ENCODE measurements at regions not wholly inside any gene's neighbourhood (a gene's known extent, or its start where the extent isn't known, plus 50 kb on each side); places are given as distances from the start of the nearest gene placed in this dataset.
"Not testable (repeated sequence)": the region's sequence is repeated elsewhere in the genome, so short reads cannot be mapped to it uniquely, and the experiment has no call there.

DNA sequence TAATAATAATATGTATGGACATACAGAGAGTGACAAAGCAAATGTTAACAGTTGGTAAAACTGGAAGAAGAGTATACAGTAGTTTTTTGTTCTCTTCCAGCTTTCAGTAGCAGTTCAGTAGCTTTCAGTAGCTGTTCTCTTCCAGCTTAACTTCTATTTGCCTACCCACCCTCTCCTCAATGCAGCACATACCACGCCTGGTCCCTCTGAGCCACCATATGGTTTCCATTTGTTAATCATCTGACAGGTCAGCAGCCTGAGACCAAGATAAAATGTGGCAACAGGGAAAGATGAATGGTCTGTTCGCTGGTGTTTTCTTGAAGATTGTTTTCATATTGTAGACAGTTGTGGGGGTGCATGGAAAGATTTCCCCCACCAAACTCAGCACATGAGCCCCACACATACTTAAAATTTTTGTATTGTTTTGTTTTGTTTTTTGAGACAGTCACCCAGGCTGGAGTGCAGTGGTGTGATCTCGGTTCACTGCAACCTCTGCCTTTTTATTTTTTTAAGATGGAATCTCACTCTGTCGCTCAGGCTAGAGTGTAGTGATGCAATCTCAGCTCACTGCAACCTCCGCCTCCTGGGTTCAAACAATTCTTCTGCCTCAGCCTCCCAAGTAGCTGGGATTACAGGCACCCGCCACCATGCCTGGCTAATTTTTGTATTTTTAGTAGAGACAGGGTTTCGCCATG lies 56.8 kb downstream of the ATP6V0E2 start:
- H3K9ac ChIP-seq (ENCODE audit: low read length); H3K4me1 ChIP-seq (ENCODE audit: control insufficient read depth, insufficient read depth, low read length); H3K4me3 ChIP-seq (ENCODE audit: low read depth, low read length); H3K36me3 ChIP-seq (ENCODE audit: control insufficient read depth, insufficient read depth, low read length); H3K27me3 ChIP-seq (ENCODE audit: control insufficient read depth, insufficient read depth, low read length); H3K27ac ChIP-seq (ENCODE audit: low read depth, low read length); H3K9me3 ChIP-seq (ENCODE audit: control insufficient read depth, insufficient read depth, low read depth, low read length): not testable (repeated sequence)

DNA sequence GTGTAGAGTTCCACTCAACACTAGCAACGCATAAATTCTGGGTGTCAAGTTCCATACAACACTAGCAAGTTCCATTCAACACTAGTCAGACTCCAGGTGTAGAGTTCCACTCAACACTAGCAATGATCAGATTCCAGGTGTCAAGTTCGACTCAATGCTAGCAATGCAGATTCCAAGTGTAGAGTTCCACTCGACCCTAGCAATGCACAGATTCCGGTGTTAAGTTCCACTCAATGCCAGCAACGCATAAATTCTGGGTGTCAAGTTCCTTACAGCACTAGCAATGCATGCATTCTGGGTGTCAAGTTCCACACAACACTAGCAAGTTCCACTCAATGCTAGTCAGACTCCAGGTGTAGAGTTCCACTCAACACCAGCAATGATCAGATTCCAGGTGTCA lies 60.0 kb downstream of the ATP6V0E2 start:
- not testable (repeated sequence) for H3K27me3 ChIP-seq (ENCODE audit: control insufficient read depth, insufficient read depth, low read length); H3K4me1 ChIP-seq (ENCODE audit: control insufficient read depth, insufficient read depth, low read length); H3K27ac ChIP-seq (ENCODE audit: low read depth, low read length); H3K4me3 ChIP-seq (ENCODE audit: low read depth, low read length); H3K9ac ChIP-seq (ENCODE audit: low read length); H3K36me3 ChIP-seq (ENCODE audit: control insufficient read depth, insufficient read depth, low read length); H3K9me3 ChIP-seq (ENCODE audit: control insufficient read depth, insufficient read depth, low read depth, low read length)

DNA sequence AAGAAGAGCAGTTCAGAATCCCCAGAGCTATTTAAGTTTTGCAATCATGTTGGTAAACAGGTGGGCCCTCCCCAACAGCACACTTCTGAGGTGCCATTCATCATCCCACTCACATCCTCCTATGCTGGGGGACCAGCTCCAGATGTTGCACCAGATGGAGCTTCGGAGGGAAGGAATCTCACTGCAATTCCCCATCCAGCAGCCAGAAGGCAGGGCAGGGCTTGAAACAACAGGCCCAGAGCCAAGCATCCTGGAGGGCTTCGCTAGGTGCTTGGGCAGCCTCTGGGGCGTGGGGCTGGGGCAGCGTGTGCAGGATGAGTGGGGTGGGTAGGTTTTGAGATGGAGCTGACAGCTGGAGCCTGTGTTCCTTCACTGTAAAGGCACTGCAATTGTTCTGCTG lies 73.6 kb downstream of the ATP6V0E2 start:
- not testable (repeated sequence) for H3K4me3 ChIP-seq (ENCODE audit: low read depth, low read length); H3K9me3 ChIP-seq (ENCODE audit: control insufficient read depth, insufficient read depth, low read depth, low read length); H3K36me3 ChIP-seq (ENCODE audit: control insufficient read depth, insufficient read depth, low read length); H3K9ac ChIP-seq (ENCODE audit: low read length); H3K27ac ChIP-seq (ENCODE audit: low read depth, low read length); H3K27me3 ChIP-seq (ENCODE audit: control insufficient read depth, insufficient read depth, low read length); H3K4me1 ChIP-seq (ENCODE audit: control insufficient read depth, insufficient read depth, low read length)

DNA sequence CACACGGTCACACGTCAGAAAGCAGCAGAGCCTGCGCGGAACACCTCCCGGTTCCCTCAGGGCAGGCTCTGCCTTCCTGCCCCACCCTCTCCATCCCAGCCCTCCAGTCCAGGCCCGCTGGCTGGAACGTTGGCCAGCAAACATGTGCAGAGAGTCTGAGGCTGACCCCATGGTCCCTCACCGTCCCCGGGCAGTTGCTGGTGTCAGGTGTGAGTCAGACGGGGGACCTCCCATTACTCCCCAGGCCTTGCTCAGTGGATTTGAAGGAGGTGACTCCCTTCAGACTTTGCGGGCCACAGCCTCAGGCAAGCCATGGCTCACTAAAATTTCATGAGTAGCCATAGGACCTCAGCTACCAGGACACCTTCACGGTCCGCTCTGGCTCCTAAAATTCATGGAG lies 74.7 kb downstream of the ATP6V0E2 start:
- H3K36me3 ChIP-seq (ENCODE audit: control insufficient read depth, insufficient read depth, low read length); H3K27ac ChIP-seq (ENCODE audit: low read depth, low read length); H3K4me1 ChIP-seq (ENCODE audit: control insufficient read depth, insufficient read depth, low read length); H3K9me3 ChIP-seq (ENCODE audit: control insufficient read depth, insufficient read depth, low read depth, low read length); H3K27me3 ChIP-seq (ENCODE audit: control insufficient read depth, insufficient read depth, low read length); H3K4me3 ChIP-seq (ENCODE audit: low read depth, low read length); H3K9ac ChIP-seq (ENCODE audit: low read length): not testable (repeated sequence)

DNA sequence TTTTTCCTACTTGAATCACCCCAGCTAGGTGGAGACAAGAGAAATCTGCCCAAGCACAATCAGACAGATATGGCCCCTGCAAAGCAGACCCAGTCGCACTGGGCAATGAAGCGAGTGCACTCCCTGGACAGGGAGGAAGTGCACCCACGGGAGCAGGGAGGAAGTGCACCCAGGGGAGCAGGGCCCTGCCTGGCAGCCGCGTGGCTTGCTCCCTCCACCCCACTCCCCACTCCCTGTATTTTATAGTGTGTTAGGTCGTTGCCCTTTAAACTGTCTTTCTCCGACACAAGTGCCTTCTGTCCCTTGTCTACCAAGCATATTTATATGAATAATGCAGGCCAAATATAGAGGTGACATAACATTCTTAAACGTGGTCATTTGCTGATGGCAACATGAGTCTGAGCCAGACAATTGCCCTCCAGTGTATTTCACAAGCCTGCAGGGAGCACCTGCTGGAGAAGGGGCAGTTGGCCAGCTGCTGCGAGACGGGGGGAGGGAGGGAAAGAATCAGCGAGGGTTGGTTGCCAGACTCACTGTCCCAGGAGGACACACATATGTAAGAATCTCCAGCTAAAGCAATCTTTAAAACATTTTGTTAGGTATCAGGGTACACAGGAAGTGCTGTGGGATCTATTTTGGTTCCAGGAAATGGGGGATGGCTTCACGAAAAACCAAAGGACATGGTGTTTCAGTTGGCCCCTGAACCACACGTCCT lies 76.3 kb downstream of the ATP6V0E2 start:
- not testable (repeated sequence) for H3K4me3 ChIP-seq (ENCODE audit: low read depth, low read length); H3K27me3 ChIP-seq (ENCODE audit: control insufficient read depth, insufficient read depth, low read length); H3K36me3 ChIP-seq (ENCODE audit: control insufficient read depth, insufficient read depth, low read length); H3K4me1 ChIP-seq (ENCODE audit: control insufficient read depth, insufficient read depth, low read length); H3K9me3 ChIP-seq (ENCODE audit: control insufficient read depth, insufficient read depth, low read depth, low read length); H3K9ac ChIP-seq (ENCODE audit: low read length); H3K27ac ChIP-seq (ENCODE audit: low read depth, low read length)

DNA sequence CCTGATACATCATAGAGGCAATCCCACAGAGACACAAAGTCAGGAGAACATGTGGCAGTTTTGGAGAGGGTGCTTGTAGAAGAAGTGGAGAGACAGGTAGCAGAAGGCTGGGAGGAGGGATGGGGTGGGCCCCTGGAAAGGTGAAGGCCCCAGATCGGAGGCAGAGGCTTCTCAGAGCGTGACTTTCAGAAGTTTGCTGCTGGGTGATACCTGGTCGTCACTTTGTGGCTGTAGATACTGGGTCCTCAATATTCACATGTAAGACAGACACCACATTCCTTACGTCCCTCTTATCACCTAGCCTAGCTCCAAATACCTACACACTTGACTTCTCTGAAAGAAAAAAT lies 76.8 kb downstream of the ATP6V0E2 start:
- not testable (repeated sequence) for H3K27ac ChIP-seq (ENCODE audit: low read depth, low read length); H3K9me3 ChIP-seq (ENCODE audit: control insufficient read depth, insufficient read depth, low read depth, low read length); H3K27me3 ChIP-seq (ENCODE audit: control insufficient read depth, insufficient read depth, low read length); H3K9ac ChIP-seq (ENCODE audit: low read length); H3K36me3 ChIP-seq (ENCODE audit: control insufficient read depth, insufficient read depth, low read length); H3K4me1 ChIP-seq (ENCODE audit: control insufficient read depth, insufficient read depth, low read length); H3K4me3 ChIP-seq (ENCODE audit: low read depth, low read length)

DNA sequence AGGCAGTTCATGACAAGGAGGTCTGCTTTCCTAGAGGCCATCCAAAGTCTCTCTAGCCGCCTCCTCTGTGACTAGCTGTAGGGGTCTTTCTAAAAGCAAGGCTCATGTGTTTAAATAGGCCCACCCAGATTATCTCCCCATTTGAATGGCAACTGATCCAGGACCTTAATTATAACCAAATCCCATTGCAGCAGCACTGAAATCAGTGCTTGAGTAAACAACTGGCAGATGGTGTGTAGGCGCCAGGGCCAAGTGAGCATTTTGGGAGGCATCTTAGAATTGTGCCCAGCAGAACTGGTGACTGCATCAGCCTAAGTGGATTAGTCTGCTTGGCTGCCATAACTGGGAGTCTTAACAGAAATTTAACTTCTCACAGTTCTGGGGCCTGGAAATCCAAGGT lies 77.8 kb downstream of the ATP6V0E2 start:
- not testable (repeated sequence) for H3K27me3 ChIP-seq (ENCODE audit: control insufficient read depth, insufficient read depth, low read length); H3K27ac ChIP-seq (ENCODE audit: low read depth, low read length); H3K36me3 ChIP-seq (ENCODE audit: control insufficient read depth, insufficient read depth, low read length); H3K9me3 ChIP-seq (ENCODE audit: control insufficient read depth, insufficient read depth, low read depth, low read length); H3K4me3 ChIP-seq (ENCODE audit: low read depth, low read length); H3K9ac ChIP-seq (ENCODE audit: low read length); H3K4me1 ChIP-seq (ENCODE audit: control insufficient read depth, insufficient read depth, low read length)

DNA sequence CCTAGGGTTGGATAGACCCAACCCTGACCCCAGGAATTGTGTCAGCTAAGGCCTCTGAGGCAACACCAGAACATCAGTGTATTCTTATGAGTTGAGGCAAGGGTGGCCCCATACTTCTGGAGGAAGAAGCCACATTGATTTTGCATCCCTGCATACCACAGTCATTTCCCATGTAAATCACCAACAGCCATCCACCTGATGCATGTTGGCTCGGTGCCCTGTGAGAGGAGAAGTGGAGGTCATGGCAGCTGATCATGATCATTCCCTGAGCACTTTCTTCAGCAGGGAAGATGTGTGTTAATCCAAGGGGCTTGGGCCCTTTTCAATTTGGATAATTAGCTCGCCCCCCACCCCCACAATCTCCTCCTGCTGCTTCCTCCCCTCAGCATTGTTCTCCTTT lies 85.1 kb downstream of the ATP6V0E2 start:
- not testable (repeated sequence) for H3K4me3 ChIP-seq (ENCODE audit: low read depth, low read length); H3K27me3 ChIP-seq (ENCODE audit: control insufficient read depth, insufficient read depth, low read length); H3K27ac ChIP-seq (ENCODE audit: low read depth, low read length); H3K4me1 ChIP-seq (ENCODE audit: control insufficient read depth, insufficient read depth, low read length); H3K9ac ChIP-seq (ENCODE audit: low read length); H3K36me3 ChIP-seq (ENCODE audit: control insufficient read depth, insufficient read depth, low read length); H3K9me3 ChIP-seq (ENCODE audit: control insufficient read depth, insufficient read depth, low read depth, low read length)

DNA sequence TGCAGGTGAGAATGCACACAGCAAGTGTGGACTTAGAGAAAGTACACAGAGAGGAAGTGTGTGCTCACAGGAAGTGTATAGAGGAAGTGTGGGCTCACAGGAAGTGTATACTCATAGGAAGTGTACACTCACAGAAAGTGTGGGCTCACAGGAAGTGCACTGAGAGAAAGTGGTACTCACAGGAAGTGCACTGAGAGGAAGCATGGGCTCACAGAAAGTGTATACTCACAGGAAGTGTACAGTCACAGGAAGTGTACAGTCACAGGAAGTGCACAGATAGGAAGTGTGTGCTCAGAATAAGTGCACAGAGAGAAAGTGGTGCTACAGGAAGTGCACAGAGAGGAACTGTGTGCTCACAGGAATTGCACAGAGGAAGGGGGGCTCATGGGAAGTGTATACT lies 87.1 kb downstream of the ATP6V0E2 start:
- not testable (repeated sequence) for H3K36me3 ChIP-seq (ENCODE audit: control insufficient read depth, insufficient read depth, low read length); H3K4me3 ChIP-seq (ENCODE audit: low read depth, low read length); H3K27ac ChIP-seq (ENCODE audit: low read depth, low read length); H3K9ac ChIP-seq (ENCODE audit: low read length); H3K4me1 ChIP-seq (ENCODE audit: control insufficient read depth, insufficient read depth, low read length); H3K9me3 ChIP-seq (ENCODE audit: control insufficient read depth, insufficient read depth, low read depth, low read length); H3K27me3 ChIP-seq (ENCODE audit: control insufficient read depth, insufficient read depth, low read length)

DNA sequence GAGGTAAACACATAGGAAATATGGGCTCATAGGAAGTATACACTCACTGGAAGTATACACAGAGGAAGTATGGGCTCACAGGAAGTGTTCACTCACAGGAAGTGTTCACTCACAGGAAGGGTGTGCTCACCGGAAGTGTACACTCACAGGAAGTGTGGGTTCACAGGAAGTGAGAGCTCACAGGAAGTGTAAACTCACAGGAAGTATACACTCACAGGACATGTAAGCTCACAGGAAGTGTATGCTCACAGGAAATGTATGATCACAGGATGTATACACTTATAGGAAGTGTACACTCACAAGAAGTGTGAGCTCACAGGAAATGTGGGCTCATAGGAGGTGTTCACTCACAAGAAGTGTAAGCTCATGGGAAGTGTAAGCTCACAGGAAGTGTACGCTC lies 88.1 kb downstream of the ATP6V0E2 start:
- not testable (repeated sequence) for H3K27me3 ChIP-seq (ENCODE audit: control insufficient read depth, insufficient read depth, low read length); H3K4me3 ChIP-seq (ENCODE audit: low read depth, low read length); H3K9me3 ChIP-seq (ENCODE audit: control insufficient read depth, insufficient read depth, low read depth, low read length); H3K4me1 ChIP-seq (ENCODE audit: control insufficient read depth, insufficient read depth, low read length); H3K36me3 ChIP-seq (ENCODE audit: control insufficient read depth, insufficient read depth, low read length); H3K9ac ChIP-seq (ENCODE audit: low read length); H3K27ac ChIP-seq (ENCODE audit: low read depth, low read length)

DNA sequence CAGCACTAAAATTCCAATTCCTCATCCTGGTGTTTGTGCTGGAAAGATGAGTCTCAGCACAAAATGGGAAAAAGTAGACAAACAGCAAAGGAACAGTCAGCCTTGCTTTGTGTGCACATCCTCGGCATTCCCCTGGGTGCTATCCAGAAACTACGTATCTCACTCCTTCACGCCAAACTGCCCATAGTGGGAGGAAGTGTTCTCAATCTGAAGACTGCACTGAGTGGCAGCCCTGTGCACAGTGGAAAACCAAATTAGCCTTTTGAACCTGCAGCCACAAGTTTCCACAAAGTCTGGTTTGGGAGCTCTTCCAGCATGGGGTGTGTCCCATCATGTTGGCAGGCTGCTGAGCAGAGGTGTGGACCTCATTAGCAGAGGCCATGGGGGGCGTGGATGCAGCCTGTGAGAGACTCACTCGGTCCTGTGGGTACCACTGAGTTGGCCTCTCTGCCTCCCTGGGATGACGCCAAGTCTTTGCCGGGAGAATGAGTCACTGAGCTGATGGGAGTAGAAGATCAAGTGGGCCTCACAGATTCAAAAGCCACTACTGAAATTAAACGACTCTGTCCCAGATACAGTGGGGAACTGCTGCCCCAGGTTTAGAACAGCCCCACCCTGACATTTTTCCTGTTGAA lies 89.0 kb downstream of the ATP6V0E2 start:
- H3K4me3 ChIP-seq (ENCODE audit: low read depth, low read length); H3K9ac ChIP-seq (ENCODE audit: low read length); H3K27ac ChIP-seq (ENCODE audit: low read depth, low read length); H3K9me3 ChIP-seq (ENCODE audit: control insufficient read depth, insufficient read depth, low read depth, low read length); H3K27me3 ChIP-seq (ENCODE audit: control insufficient read depth, insufficient read depth, low read length); H3K36me3 ChIP-seq (ENCODE audit: control insufficient read depth, insufficient read depth, low read length); H3K4me1 ChIP-seq (ENCODE audit: control insufficient read depth, insufficient read depth, low read length): not testable (repeated sequence)

Data from HUES6 (cell line).